DOHH2 (cell line): ENCODE measurements at regions not wholly inside any gene's neighbourhood (a gene's known extent, or its start where the extent isn't known, plus 50 kb on each side); places are given as distances from the start of the nearest gene placed in this dataset.

Source experiments
- EZH2phosphoT487 ChIP-seq: fragments of 200-600 bp; sonication (generic); IDR thresholded peaks from 2 replicates; pipeline ENCODE4 v1.6.1; 2017; ENCODE audit warnings: borderline replicate concordance, mild to moderate bottlenecking, antibody characterized with exemption, low read length, moderate library complexity, mixed read lengths
- TF ChIP-seq, protein P1 (sequence below): fragments of 200-600 bp; sonication (generic); IDR thresholded peaks from one replicate; pipeline ENCODE4 v1.5.1; 2014; ENCODE audit warnings: antibody characterized with exemption, mild to moderate bottlenecking, low read depth, low read length; ENCODE audit not compliant: poor library complexity, severe bottlenecking

DNA sequence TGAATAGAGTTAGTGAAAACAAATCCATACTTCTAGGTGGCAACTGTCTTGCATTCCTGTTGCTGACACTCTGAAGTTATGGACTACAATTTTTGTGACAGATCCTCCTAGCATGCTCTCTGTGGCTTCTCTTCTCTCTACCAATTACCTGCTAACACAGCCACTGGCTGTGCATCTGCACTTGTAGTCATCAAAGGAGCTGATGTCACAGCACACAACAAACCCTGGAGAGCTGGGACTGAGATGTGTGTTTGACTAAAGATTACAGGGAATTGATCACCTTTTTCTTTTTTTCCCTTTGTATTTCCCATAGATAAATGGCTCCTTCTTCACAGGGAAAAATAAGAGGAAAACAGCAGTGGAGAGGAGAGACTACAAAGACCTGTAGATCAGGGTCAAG is 278.4 kb upstream of the CCDC54 start:
- TF ChIP-seq, protein P1, sequence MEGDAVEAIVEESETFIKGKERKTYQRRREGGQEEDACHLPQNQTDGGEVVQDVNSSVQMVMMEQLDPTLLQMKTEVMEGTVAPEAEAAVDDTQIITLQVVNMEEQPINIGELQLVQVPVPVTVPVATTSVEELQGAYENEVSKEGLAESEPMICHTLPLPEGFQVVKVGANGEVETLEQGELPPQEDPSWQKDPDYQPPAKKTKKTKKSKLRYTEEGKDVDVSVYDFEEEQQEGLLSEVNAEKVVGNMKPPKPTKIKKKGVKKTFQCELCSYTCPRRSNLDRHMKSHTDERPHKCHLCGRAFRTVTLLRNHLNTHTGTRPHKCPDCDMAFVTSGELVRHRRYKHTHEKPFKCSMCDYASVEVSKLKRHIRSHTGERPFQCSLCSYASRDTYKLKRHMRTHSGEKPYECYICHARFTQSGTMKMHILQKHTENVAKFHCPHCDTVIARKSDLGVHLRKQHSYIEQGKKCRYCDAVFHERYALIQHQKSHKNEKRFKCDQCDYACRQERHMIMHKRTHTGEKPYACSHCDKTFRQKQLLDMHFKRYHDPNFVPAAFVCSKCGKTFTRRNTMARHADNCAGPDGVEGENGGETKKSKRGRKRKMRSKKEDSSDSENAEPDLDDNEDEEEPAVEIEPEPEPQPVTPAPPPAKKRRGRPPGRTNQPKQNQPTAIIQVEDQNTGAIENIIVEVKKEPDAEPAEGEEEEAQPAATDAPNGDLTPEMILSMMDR = no peak
- no peak for TF ChIP-seq EZH2phosphoT487
